ENCODE measurements at regions not wholly inside any gene's neighbourhood (a gene's known extent, or its start where the extent isn't known, plus 50 kb on each side); places are given as distances from the start of the nearest gene placed in this dataset.
"Not testable (repeated sequence)": the region's sequence is repeated elsewhere in the genome, so short reads cannot be mapped to it uniquely, and the experiment has no call there.

DNA sequence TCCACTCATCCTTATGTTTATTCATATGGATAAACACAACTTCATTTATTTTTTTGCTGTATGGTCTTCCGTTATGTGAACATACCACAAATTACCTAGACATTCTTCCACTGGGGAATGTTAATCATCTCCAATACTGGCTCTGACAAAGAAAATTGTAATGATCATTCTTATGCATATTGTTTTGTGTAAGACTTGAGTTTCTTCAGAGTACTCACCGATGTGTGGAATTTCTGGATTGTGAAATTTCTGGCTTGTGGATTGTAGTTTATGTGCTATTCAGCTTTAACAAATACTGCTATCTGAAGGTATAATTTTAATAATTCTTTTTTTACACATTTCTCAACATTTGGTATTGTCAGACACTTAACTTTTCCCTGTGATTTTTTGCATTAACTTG, 212.2 kb upstream of the THUMPD2 start:
- H3K27ac ChIP-seq, result no peak overlapping the region
- DNase-seq, result no peak
- H3K27me3 ChIP-seq, result no peaks in the 10 kb centered on the region
- no peaks in the 10 kb centered on the region for H3K4me1 ChIP-seq
- no peaks in the 10 kb centered on the region for H3K9me3 ChIP-seq
- WGBS, 2 donors, result 41 to 46% methylated on average over 2 of the region's 2 CpGs
- H3K4me3 ChIP-seq, result no peak overlapping the region
- no peaks in the 10 kb centered on the region for H3K36me3 ChIP-seq
- TF ChIP-seq POLR2AphosphoS5 (IDR thresholded peaks at IDR 0.05), result no peak
- TF ChIP-seq EP300 (IDR thresholded peaks at IDR 0.05), result no peak
- no peak for TF ChIP-seq CTCF (IDR thresholded peaks at IDR 0.05)
- no peak for TF ChIP-seq POLR2A (IDR thresholded peaks at IDR 0.05)
- intact Hi-C loops (cut with DNase I), result no loop called here

- 72 to 85% methylated on average over 2 of the region's 2 CpGs for whole genome bisulfite sequencing, 2 donors
- H3K27me3 ChIP-seq, result no peaks in the 10 kb centered on the region
- no peak overlapping the region for H3K4me3 ChIP-seq
- no peaks in the 10 kb centered on the region for H3K4me1 ChIP-seq
- no peak for DNase-seq
- no peak overlapping the region for H3K27ac ChIP-seq
- intact Hi-C loops (cut with DNase I), result no loop called here
- no peaks in the 10 kb centered on the region for H3K36me3 ChIP-seq
- TF ChIP-seq POLR2A (IDR thresholded peaks at IDR 0.05) (no peak), POLR2AphosphoS5 (IDR thresholded peaks at IDR 0.05) (no peak), CTCF (IDR thresholded peaks at IDR 0.05) (no peak), EP300 (IDR thresholded peaks at IDR 0.05) (no peak)
- H3K9me3 ChIP-seq, result no peaks in the 10 kb centered on the region
Measured at GRCh38 chr2:39990335-39990900, 211.4 kb upstream of the THUMPD2 start.

GRCh38 chr2:39989888-39990287, 210.8 kb upstream of the THUMPD2 start:
- Histone ChIP-seq H3K4me3 (no peak overlapping the region), H3K36me3 (no peaks in the 10 kb centered on the region), H3K4me1 (no peaks in the 10 kb centered on the region), H3K9me3 (no peaks in the 10 kb centered on the region), H3K27me3 (no peaks in the 10 kb centered on the region), H3K27ac (no peak overlapping the region)
- WGBS, 2 donors, result 37 to 84% methylated on average over 3 of the region's 3 CpGs
- intact Hi-C loops (cut with DNase I), result no loop called here
- TF ChIP-seq POLR2AphosphoS5 (IDR thresholded peaks at IDR 0.05), result no peak
- no peak for TF ChIP-seq EP300 (IDR thresholded peaks at IDR 0.05)
- no peak for TF ChIP-seq CTCF (IDR thresholded peaks at IDR 0.05)
- DNase-seq, result no peak

DNA sequence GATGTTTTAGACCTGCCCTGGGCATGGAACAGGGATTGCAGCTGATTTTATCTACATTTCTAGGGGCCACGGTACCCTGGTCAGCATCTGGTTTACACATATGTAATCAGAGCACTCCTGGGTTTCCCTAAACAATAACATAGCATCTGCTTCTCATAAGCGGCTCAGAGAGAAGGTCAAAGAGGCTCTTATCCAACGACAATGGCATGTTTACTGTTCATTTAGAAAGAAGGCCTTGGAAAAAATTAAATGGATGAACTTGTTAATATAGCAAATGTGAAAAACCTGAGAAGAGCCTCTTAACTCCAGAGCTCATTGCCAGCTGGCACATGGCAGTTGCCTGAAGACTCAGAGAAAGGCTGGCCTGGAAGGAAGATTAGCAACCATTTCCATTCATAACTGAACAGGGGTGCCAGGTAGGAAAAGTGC, 202.8 kb upstream of the THUMPD2 start:
- no peak for TF ChIP-seq POLR2AphosphoS5 (IDR thresholded peaks at IDR 0.05)
- 62 to 66% methylated on average over 3 of the region's 3 CpGs for WGBS, 2 donors
- no peaks in the 10 kb centered on the region for H3K9me3 ChIP-seq
- no peak overlapping the region for H3K4me3 ChIP-seq
- H3K36me3 ChIP-seq, result no peaks in the 10 kb centered on the region
- intact Hi-C loops (cut with DNase I), result no loop called here
- H3K27me3 ChIP-seq, result no peaks in the 10 kb centered on the region
- no peak for DNase-seq
- H3K27ac ChIP-seq, result no peak overlapping the region
- H3K4me1 ChIP-seq, result no peaks in the 10 kb centered on the region

DNA sequence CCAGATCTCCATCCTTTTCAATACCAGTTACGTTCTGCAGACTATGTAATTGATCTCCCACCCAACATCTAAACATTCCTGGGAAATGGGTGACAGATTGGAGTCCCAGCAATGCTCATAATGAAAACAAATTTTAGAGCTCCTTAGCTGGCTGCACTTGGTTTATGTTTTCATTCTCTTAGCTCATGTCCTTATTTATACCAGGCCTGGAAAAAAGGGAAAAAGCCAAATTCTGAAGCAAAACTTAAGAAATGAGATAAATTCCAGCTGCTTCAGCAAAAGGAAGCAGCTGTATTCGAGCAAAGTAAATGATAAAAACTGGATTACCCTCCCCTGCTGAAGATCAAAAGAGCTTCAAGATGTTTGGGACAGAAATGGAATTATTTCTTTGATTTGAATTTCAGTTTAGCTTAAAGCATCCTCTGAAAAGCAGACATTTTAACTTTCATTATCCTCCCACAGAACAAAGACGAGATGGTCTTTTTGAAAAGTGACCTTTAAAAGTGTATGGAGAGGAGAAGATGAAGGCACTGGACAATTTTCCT, 196.5 kb upstream of the THUMPD2 start:
- intact Hi-C loops (cut with DNase I), result no loop called here
- H3K36me3 ChIP-seq, result no peaks in the 10 kb centered on the region
- no peaks in the 10 kb centered on the region for H3K9me3 ChIP-seq
- 43 to 62% methylated on average over 3 of the region's 3 CpGs for WGBS, 2 donors
- no peaks in the 10 kb centered on the region for H3K4me1 ChIP-seq
- no peak overlapping the region for H3K4me3 ChIP-seq
- H3K27ac ChIP-seq, result no peak overlapping the region
- no peaks in the 10 kb centered on the region for H3K27me3 ChIP-seq
- no peak for DNase-seq
- TF ChIP-seq POLR2AphosphoS5 (IDR thresholded peaks at IDR 0.05) (peak in 1 of 4 donors; percentile 8), EP300 (IDR thresholded peaks at IDR 0.05) (no peak)

DNA sequence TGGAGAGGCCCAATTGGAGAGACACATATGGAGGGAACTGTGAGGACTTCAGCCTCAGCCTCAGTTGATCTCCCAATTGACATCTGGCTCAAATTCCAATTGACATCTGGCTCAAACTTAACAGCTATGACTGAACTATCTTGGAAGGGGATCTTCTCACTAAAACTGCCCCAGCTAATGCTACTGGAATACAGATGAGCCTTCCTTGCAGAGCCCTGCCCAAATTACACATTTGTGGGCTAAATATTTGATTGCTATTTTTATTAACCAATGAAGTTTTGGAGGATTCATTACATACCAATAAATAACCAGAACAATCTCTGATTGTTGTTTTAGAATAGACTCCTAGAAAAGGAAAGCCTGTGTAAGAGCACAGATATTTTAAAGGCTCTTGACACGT, 189.0 kb upstream of the THUMPD2 start:
- WGBS, 2 donors, result 84 to 86% methylated on average over 1 of the region's 1 CpG

DNA sequence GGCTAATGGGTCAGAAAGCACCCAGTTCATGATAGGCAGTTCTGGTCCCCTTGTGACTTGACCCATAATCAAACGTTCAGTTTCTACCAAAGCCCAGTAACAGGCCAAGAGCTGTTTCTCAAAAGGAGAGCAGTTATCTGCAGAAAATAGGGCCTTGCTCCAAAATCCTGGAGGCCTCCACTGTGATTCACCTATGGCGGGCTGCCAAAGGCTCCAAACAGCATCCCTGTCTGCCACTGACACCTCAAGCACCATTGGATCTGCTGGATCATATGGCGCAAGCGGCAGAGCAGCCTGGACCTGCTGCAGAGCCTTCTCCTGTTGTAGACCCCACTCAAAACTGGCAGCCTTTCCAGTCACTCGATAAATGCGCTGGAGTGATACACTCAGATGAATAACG, 181.6 kb upstream of the THUMPD2 start:
- H3K36me3 ChIP-seq; H3K27me3 ChIP-seq; H3K9me3 ChIP-seq; H3K4me3 ChIP-seq; DNase-seq; intact Hi-C loops (cut with DNase I); H3K4me1 ChIP-seq; H3K27ac ChIP-seq: not testable (repeated sequence)
- WGBS, 2 donors, result 71 to 78% methylated on average over 7 of the region's 7 CpGs

More for the DNA sequence above, 189.0 kb upstream of the THUMPD2 start:
- H3K9me3 ChIP-seq, result peaks cover 0 to 4% (median 0%) of the 10 kb centered on the region in 4 donors
- no peaks in the 10 kb centered on the region for H3K4me1 ChIP-seq
- no peaks in the 10 kb centered on the region for H3K36me3 ChIP-seq
- intact Hi-C loops (cut with DNase I), result no loop called here
- H3K27me3 ChIP-seq, result no peaks in the 10 kb centered on the region
- no peak overlapping the region for H3K4me3 ChIP-seq
- DNase-seq, result no peak
- no peak overlapping the region for H3K27ac ChIP-seq
- TF ChIP-seq EP300 (IDR thresholded peaks at IDR 0.05), result no peak
- no peak for TF ChIP-seq POLR2AphosphoS5 (IDR thresholded peaks at IDR 0.05)
- TF ChIP-seq POLR2A (IDR thresholded peaks at IDR 0.05), result no peak

All from sigmoid colon (tissue), 6 donors.